ENCODE measurements at regions not wholly inside any gene's neighbourhood (a gene's known extent, or its start where the extent isn't known, plus 50 kb on each side); places are given as distances from the start of the nearest gene placed in this dataset.

DNA sequence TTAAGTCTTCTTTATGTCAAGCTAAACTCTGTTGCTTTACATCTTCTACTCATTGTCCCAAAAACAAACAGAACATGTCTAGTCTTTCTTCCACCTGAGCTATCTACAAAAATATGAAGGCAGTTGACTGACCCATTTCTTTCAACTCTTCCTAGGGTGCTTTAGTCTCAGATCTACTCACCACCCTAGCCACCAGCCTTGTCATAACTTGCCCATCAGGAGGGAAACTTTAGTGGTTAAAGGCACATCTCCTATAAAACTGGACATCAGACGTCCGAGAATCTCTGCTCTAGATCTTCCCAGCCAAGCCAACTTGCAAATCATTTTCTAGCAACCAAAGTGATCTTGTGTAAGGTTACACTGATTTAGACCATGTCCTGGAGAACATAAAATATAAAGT lies 205.0 kb downstream of the ACTL7B start:
- no peak for TF ChIP-seq POLR2A (IDR thresholded peaks at IDR 0.05)
- TF ChIP-seq, protein P1, sequence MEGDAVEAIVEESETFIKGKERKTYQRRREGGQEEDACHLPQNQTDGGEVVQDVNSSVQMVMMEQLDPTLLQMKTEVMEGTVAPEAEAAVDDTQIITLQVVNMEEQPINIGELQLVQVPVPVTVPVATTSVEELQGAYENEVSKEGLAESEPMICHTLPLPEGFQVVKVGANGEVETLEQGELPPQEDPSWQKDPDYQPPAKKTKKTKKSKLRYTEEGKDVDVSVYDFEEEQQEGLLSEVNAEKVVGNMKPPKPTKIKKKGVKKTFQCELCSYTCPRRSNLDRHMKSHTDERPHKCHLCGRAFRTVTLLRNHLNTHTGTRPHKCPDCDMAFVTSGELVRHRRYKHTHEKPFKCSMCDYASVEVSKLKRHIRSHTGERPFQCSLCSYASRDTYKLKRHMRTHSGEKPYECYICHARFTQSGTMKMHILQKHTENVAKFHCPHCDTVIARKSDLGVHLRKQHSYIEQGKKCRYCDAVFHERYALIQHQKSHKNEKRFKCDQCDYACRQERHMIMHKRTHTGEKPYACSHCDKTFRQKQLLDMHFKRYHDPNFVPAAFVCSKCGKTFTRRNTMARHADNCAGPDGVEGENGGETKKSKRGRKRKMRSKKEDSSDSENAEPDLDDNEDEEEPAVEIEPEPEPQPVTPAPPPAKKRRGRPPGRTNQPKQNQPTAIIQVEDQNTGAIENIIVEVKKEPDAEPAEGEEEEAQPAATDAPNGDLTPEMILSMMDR (IDR thresholded peaks at IDR 0.05): no peak

All from adrenal gland (tissue), 5 donors.